SK-N-SH treated with all-trans-retinoic acid at 6 μM for 48 hours (cell line): ENCODE measurements at regions not wholly inside any gene's neighbourhood (a gene's known extent, or its start where the extent isn't known, plus 50 kb on each side); places are given as distances from the start of the nearest gene placed in this dataset.

Experiments
- ATAC-seq: fragments of 200-7000 bp; cut with Tn5 transposase; 3 replicates; pipeline ENCODE4 v1.9.1; 2020; ENCODE audit warnings: mild to moderate bottlenecking, moderate library complexity
- ARNTL ChIP-seq: fragments of 450-650 bp; formaldehyde crosslinking; IDR thresholded peaks from 2 replicates; pipeline ENCODE4 v1.5.0; 2020; ENCODE audit warnings: low read depth, mild to moderate bottlenecking, moderate library complexity, borderline replicate concordance
- BACH2 ChIP-seq: fragments of 250-450 bp; sonication (Bioruptor Pico); IDR thresholded peaks from 2 replicates; pipeline ENCODE4 v1.9.0; 2021; ENCODE audit warnings: mild to moderate bottlenecking, borderline replicate concordance
- CSDC2 ChIP-seq: fragments of 250-450 bp; sonication (Bioruptor Pico); IDR thresholded peaks from 2 replicates; pipeline ENCODE4 v1.5.0; 2020; ENCODE audit warnings: mild to moderate bottlenecking, moderate library complexity
- ESRRG ChIP-seq: fragments of 250-450 bp; sonication (Bioruptor Pico); IDR thresholded peaks from 2 replicates; pipeline ENCODE4 v1.6.1; 2021; ENCODE audit warnings: mild to moderate bottlenecking
- GLIS3 ChIP-seq: fragments of 250-450 bp; sonication (Bioruptor Pico); IDR thresholded peaks from 2 replicates; pipeline ENCODE4 v1.5.0; 2020; ENCODE audit warnings: mild to moderate bottlenecking, moderate library complexity
- ISL1 ChIP-seq: fragments of 250-450 bp; sonication (Bioruptor Pico); IDR thresholded peaks from 2 replicates; pipeline ENCODE4 v2.1.2; 2022; ENCODE audit warnings: mild to moderate bottlenecking, moderate library complexity
- OSR1 ChIP-seq: fragments of 250-450 bp; sonication (Bioruptor Pico); IDR thresholded peaks from 2 replicates; pipeline ENCODE4 v1.8.0; 2022; ENCODE audit warnings: moderate library complexity, mild to moderate bottlenecking, inconsistent platforms
- PPARA ChIP-seq: fragments of 250-450 bp; sonication (Bioruptor Pico); IDR thresholded peaks from 2 replicates; pipeline ENCODE4 v1.5.0; 2020; ENCODE audit warnings: mild to moderate bottlenecking, borderline replicate concordance
- RARB ChIP-seq: fragments of 250-450 bp; sonication (Bioruptor Pico); IDR thresholded peaks from 2 replicates; pipeline ENCODE4 v1.8.0; 2021; ENCODE audit warnings: mild to moderate bottlenecking, moderate library complexity
- SNAI2 ChIP-seq: fragments of 250-450 bp; sonication (Bioruptor Pico); IDR thresholded peaks from 2 replicates; pipeline ENCODE4 v1.5.0; 2020; ENCODE audit warnings: mild to moderate bottlenecking, moderate library complexity
- TCF4 ChIP-seq: fragments of 250-450 bp; sonication (Bioruptor Pico); IDR thresholded peaks from 2 replicates; pipeline ENCODE4 v1.8.0; 2021; ENCODE audit warnings: mild to moderate bottlenecking, moderate library complexity, borderline replicate concordance
- TOX ChIP-seq: fragments of 250-450 bp; sonication (Bioruptor Pico); IDR thresholded peaks from 2 replicates; pipeline ENCODE4 v1.8.0; 2021; ENCODE audit warnings: mild to moderate bottlenecking, moderate library complexity, borderline replicate concordance
- ZFP30 ChIP-seq: fragments of 450-650 bp; formaldehyde crosslinking; IDR thresholded peaks from 2 replicates; pipeline ENCODE4 v1.5.0; 2022; ENCODE audit warnings: mild to moderate bottlenecking, moderate library complexity
- ZNF565 ChIP-seq: fragments of 450-650 bp; formaldehyde crosslinking; conservative IDR thresholded peaks from 2 replicates; pipeline ENCODE4 v1.5.0; 2020; ENCODE audit warnings: low read depth, mild to moderate bottlenecking, moderate library complexity
- ZNF70 ChIP-seq: fragments of 450-650 bp; formaldehyde crosslinking; IDR thresholded peaks from 2 replicates; pipeline ENCODE4 v1.5.0; 2020; ENCODE audit warnings: mild to moderate bottlenecking, moderate library complexity
- ZNF8 ChIP-seq: fragments of 450-650 bp; formaldehyde crosslinking; IDR thresholded peaks from 2 replicates; pipeline ENCODE4 v1.5.0; 2020; ENCODE audit warnings: mild to moderate bottlenecking, moderate library complexity
- TF ChIP-seq, protein P1 (sequence below): fragments of 250-450 bp; sonication (Bioruptor Pico); IDR thresholded peaks from 2 replicates; pipeline ENCODE4 v1.5.1; 2020; ENCODE audit warnings: low read depth, mild to moderate bottlenecking, moderate library complexity
- TF ChIP-seq, protein P2 (sequence below): fragments of 250-450 bp; sonication (Bioruptor Pico); IDR thresholded peaks from 2 replicates; pipeline ENCODE4 v1.8.0; 2021; ENCODE audit warnings: low read depth, mild to moderate bottlenecking, moderate library complexity, borderline replicate concordance
- TF ChIP-seq, protein P3 (sequence below): fragments of 250-450 bp; sonication (Bioruptor Pico); IDR thresholded peaks from 2 replicates; pipeline ENCODE4 v1.8.0; 2020; ENCODE audit warnings: mild to moderate bottlenecking, moderate library complexity, borderline replicate concordance
- TF ChIP-seq, protein P4 (sequence below): fragments of 250-450 bp; sonication (Bioruptor Pico); IDR thresholded peaks from 2 replicates; pipeline ENCODE4 v1.5.1; 2021; ENCODE audit warnings: mild to moderate bottlenecking, moderate library complexity
- TF ChIP-seq, protein P5 (sequence below): fragments of 250-450 bp; sonication (Bioruptor Pico); IDR thresholded peaks from 2 replicates; pipeline ENCODE4 v1.5.0; 2020; ENCODE audit warnings: mild to moderate bottlenecking, moderate library complexity

DNA sequence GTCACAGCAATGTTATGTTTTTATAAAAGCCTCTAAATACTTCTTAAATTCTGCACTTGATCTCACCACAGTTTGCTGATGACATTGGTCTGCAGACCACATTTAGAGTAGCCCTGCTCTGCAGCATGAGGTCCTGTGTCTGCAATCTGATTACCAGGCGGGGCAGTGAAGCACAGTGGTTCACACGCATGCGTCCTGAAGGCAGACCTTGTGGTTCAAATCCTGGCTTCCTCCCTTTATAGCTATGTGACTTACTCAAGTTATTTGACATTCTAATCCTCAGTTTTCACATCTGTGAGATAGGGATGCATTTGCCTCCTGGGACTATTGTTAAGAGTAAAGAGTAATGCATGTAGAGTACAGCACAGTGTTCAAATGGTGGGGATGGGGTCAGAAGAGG, 50.3 kb downstream of the BMAL2 start:
- ATAC-seq, result no peak

DNA sequence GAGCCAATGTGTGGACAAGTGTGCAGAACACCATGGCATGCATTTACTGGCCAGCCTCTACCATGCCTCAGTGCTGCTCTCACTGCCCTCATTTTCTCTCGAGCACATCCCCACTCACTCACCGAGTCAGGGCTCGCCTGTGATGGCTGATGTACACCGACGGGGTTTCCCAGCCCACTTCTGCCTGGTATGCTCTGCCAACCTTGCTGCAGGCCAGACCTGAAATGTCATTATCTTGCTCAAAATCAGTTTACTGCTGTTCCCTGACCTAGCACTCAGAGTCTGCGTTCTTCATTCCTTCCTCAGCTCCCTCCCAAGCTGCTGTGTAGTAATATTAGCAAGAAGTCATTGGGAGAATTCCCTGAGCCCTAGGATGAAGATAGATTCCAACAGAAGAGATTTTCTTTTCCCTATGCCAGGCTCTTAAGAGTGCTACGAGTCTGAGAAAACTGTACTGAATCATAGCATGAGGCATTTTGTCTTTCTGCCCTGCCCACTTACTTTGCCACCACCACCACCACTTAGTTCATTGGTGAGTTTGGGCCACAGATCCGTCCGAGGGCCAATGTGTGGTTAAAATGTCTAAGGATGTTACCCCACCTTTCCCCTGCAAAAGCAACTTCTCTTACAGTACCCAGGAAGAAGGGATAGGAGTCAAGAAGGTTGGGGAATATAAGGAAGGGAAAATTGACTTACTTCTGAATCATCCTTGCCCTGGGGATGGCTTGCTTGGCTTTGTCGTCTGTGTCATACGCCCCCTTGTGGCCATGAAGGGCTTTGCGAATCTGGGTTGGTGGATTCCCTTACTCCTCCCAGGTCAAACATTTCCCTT, 51.0 kb downstream of the BMAL2 start:
- ATAC-seq, result peak; percentile 96
- TF ChIP-seq ZNF70 (CRISPR knock-in tag), result no peak
- TF ChIP-seq RARB (CRISPR knock-in tag), result no peak
- TF ChIP-seq ZNF8 (CRISPR knock-in tag), result no peak
- TF ChIP-seq BACH2, result no peak
- no peak for TF ChIP-seq SNAI2
- TF ChIP-seq, protein P1, sequence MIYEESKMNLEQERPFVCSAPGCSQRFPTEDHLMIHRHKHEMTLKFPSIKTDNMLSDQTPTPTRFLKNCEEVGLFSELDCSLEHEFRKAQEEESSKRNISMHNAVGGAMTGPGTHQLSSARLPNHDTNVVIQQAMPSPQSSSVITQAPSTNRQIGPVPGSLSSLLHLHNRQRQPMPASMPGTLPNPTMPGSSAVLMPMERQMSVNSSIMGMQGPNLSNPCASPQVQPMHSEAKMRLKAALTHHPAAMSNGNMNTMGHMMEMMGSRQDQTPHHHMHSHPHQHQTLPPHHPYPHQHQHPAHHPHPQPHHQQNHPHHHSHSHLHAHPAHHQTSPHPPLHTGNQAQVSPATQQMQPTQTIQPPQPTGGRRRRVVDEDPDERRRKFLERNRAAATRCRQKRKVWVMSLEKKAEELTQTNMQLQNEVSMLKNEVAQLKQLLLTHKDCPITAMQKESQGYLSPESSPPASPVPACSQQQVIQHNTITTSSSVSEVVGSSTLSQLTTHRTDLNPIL (CRISPR knock-in tag), result no peak
- no peak for TF ChIP-seq ZNF565 (CRISPR knock-in tag)
- TF ChIP-seq OSR1 (CRISPR knock-in tag), result no peak
- TF ChIP-seq ISL1 (CRISPR knock-in tag), result no peak
- TF ChIP-seq, protein P2, sequence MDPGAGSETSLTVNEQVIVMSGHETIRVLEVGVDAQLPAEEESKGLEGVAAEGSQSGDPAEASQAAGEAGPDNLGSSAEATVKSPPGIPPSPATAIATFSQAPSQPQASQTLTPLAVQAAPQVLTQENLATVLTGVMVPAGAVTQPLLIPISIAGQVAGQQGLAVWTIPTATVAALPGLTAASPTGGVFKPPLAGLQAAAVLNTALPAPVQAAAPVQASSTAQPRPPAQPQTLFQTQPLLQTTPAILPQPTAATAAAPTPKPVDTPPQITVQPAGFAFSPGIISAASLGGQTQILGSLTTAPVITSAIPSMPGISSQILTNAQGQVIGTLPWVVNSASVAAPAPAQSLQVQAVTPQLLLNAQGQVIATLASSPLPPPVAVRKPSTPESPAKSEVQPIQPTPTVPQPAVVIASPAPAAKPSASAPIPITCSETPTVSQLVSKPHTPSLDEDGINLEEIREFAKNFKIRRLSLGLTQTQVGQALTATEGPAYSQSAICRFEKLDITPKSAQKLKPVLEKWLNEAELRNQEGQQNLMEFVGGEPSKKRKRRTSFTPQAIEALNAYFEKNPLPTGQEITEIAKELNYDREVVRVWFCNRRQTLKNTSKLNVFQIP (CRISPR knock-in tag), result no peak

More for the DNA sequence above, 50.3 kb downstream of the BMAL2 start:
- TF ChIP-seq OSR1 (CRISPR knock-in tag), result no peak
- TF ChIP-seq ZFP30, result no peak
- TF ChIP-seq CSDC2 (CRISPR knock-in tag), result no peak
- TF ChIP-seq, protein P3, sequence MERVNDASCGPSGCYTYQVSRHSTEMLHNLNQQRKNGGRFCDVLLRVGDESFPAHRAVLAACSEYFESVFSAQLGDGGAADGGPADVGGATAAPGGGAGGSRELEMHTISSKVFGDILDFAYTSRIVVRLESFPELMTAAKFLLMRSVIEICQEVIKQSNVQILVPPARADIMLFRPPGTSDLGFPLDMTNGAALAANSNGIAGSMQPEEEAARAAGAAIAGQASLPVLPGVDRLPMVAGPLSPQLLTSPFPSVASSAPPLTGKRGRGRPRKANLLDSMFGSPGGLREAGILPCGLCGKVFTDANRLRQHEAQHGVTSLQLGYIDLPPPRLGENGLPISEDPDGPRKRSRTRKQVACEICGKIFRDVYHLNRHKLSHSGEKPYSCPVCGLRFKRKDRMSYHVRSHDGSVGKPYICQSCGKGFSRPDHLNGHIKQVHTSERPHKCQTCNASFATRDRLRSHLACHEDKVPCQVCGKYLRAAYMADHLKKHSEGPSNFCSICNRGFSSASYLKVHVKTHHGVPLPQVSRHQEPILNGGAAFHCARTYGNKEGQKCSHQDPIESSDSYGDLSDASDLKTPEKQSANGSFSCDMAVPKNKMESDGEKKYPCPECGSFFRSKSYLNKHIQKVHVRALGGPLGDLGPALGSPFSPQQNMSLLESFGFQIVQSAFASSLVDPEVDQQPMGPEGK (CRISPR knock-in tag), result no peak
- TF ChIP-seq ESRRG (CRISPR knock-in tag), result no peak
- no peak for TF ChIP-seq SNAI2
- no peak for TF ChIP-seq PPARA (CRISPR knock-in tag)
- TF ChIP-seq TCF4 (CRISPR knock-in tag), result no peak
- TF ChIP-seq, protein P1 (CRISPR knock-in tag), result no peak
- TF ChIP-seq, protein P4, sequence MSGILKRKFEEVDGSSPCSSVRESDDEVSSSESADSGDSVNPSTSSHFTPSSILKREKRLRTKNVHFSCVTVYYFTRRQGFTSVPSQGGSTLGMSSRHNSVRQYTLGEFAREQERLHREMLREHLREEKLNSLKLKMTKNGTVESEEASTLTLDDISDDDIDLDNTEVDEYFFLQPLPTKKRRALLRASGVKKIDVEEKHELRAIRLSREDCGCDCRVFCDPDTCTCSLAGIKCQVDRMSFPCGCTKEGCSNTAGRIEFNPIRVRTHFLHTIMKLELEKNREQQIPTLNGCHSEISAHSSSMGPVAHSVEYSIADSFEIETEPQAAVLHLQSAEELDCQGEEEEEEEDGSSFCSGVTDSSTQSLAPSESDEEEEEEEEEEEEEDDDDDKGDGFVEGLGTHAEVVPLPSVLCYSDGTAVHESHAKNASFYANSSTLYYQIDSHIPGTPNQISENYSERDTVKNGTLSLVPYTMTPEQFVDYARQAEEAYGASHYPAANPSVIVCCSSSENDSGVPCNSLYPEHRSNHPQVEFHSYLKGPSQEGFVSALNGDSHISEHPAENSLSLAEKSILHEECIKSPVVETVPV (CRISPR knock-in tag), result no peak
- no peak for TF ChIP-seq ZNF8 (CRISPR knock-in tag)

DNA sequence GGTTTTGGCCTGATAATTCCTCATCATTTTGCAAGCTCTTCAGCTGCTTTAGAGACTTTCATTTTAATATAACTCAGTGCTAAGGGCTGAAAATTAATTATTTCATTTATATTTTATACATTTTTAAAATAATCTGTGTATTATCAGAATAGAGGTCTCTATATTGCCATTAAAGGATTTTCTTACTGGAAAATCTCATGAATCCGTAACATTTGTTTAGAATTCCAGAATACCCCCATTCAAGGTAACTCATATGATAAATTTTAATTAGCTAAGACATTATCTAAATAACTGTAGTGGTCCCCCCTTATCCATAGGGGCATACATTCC, 51.6 kb downstream of the BMAL2 start:
- TF ChIP-seq, protein P3 (CRISPR knock-in tag), result no peak
- no peak for TF ChIP-seq ESRRG (CRISPR knock-in tag)
- no peak for TF ChIP-seq GLIS3 (CRISPR knock-in tag)
- TF ChIP-seq ZNF8 (CRISPR knock-in tag), result no peak
- no peak for TF ChIP-seq BACH2
- no peak for TF ChIP-seq ZNF70 (CRISPR knock-in tag)
- TF ChIP-seq ZFP30, result no peak
- TF ChIP-seq OSR1 (CRISPR knock-in tag), result no peak
- no peak for TF ChIP-seq ZNF565 (CRISPR knock-in tag)
- TF ChIP-seq ARNTL (CRISPR knock-in tag), result no peak
- TF ChIP-seq, protein P2 (CRISPR knock-in tag), result no peak
- TF ChIP-seq TCF4 (CRISPR knock-in tag), result no peak
- TF ChIP-seq, protein P5, sequence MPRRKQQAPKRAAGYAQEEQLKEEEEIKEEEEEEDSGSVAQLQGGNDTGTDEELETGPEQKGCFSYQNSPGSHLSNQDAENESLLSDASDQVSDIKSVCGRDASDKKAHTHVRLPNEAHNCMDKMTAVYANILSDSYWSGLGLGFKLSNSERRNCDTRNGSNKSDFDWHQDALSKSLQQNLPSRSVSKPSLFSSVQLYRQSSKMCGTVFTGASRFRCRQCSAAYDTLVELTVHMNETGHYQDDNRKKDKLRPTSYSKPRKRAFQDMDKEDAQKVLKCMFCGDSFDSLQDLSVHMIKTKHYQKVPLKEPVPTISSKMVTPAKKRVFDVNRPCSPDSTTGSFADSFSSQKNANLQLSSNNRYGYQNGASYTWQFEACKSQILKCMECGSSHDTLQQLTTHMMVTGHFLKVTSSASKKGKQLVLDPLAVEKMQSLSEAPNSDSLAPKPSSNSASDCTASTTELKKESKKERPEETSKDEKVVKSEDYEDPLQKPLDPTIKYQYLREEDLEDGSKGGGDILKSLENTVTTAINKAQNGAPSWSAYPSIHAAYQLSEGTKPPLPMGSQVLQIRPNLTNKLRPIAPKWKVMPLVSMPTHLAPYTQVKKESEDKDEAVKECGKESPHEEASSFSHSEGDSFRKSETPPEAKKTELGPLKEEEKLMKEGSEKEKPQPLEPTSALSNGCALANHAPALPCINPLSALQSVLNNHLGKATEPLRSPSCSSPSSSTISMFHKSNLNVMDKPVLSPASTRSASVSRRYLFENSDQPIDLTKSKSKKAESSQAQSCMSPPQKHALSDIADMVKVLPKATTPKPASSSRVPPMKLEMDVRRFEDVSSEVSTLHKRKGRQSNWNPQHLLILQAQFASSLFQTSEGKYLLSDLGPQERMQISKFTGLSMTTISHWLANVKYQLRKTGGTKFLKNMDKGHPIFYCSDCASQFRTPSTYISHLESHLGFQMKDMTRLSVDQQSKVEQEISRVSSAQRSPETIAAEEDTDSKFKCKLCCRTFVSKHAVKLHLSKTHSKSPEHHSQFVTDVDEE (CRISPR knock-in tag), result no peak
- TF ChIP-seq TOX (CRISPR knock-in tag), result no peak
- ATAC-seq, result no peak
